ENCODE measurements at regions not wholly inside any gene's neighbourhood (a gene's known extent, or its start where the extent isn't known, plus 50 kb on each side); places are given as distances from the start of the nearest gene placed in this dataset.

- TF ChIP-seq CTCF (IDR thresholded peaks at IDR 0.05) (no peak), POLR2A (IDR thresholded peaks at IDR 0.05) (no peak)
These were observed 65.5 kb upstream of the MAP3K1 start for GRCh38 chr5:56749842-56750241.

Measured in testis (tissue), 2 donors.